Liver (tissue), 8 donors: ENCODE measurements at regions not wholly inside any gene's neighbourhood (a gene's known extent, or its start where the extent isn't known, plus 50 kb on each side); places are given as distances from the start of the nearest gene placed in this dataset.

Source experiments
- DNase-seq: peaks from one replicate; pipeline ENCODE4 v3.0.0-alpha.2; 2017; ENCODE audit warnings: low spot score
- H3K27ac ChIP-seq, 2 donors: one replicate each; pipeline ENCODE4 v1.7.0; 2013; ENCODE audit warnings: inconsistent platforms in 2 of 2, low read length in 2 of 2, control low read depth in 1 of 2, low read depth in 1 of 2, mild to moderate bottlenecking in 1 of 2
- H3K27me3 ChIP-seq, 4 donors: one replicate each; pipeline versions ENCODE4 v1.6.1 to v1.7.0; 2013; ENCODE audit warnings: low read length in 3 of 4, inconsistent platforms in 1 of 4, mild to moderate bottlenecking in 1 of 4, moderate library complexity in 1 of 4; ENCODE audit not compliant: control insufficient read depth in 4 of 4, insufficient read depth in 4 of 4
- H3K36me3 ChIP-seq, 4 donors: one replicate each; pipeline versions ENCODE4 v1.6.1 to v1.7.0; 2013; ENCODE audit warnings: low read length in 3 of 4, mild to moderate bottlenecking in 3 of 4, low read depth in 1 of 4, moderate library complexity in 1 of 4; ENCODE audit not compliant: control insufficient read depth in 4 of 4, insufficient read depth in 3 of 4
- H3K4me1 ChIP-seq, 4 donors: one replicate each; pipeline versions ENCODE4 v1.6.1 to v1.7.0; 2013; ENCODE audit warnings: low read length in 3 of 4, mild to moderate bottlenecking in 3 of 4, moderate library complexity in 1 of 4; ENCODE audit not compliant: control insufficient read depth in 4 of 4, insufficient read depth in 4 of 4
- H3K4me3 ChIP-seq, 3 donors: one replicate each; pipeline versions ENCODE4 v1.6.1 to v1.7.0; 2013; ENCODE audit warnings: low read length in 3 of 3, control low read depth in 1 of 3, low read depth in 1 of 3, mild to moderate bottlenecking in 1 of 3
- H3K9ac ChIP-seq, 2 donors: one replicate each; pipeline ENCODE4 v1.7.0; 2013; ENCODE audit warnings: low read length in 2 of 2, mild to moderate bottlenecking in 2 of 2, moderate library complexity in 2 of 2, control low read depth in 1 of 2, low read depth in 1 of 2
- H3K9me3 ChIP-seq, 4 donors: one replicate each; pipeline versions ENCODE4 v1.6.1 to v1.7.0; 2013; ENCODE audit warnings: low read length in 3 of 4; ENCODE audit not compliant: control insufficient read depth in 4 of 4
- EGR1 ChIP-seq, 2 donors: IDR thresholded peaks; 2 replicates each; pipeline ENCODE4 v1.6.1; 2016 to 2018; ENCODE audit warnings: antibody characterized with exemption in 2 of 2, low read depth in 2 of 2
- FOXA1 ChIP-seq: IDR thresholded peaks from 2 replicates; pipeline ENCODE4 v1.6.1; 2016; ENCODE audit warnings: antibody characterized with exemption
- FOXA2 ChIP-seq: IDR thresholded peaks from 2 replicates; pipeline ENCODE4 v1.6.1; 2016; ENCODE audit warnings: antibody characterized with exemption
- GABPA ChIP-seq, 2 donors: IDR thresholded peaks in 1 of 2; conservative IDR thresholded peaks in 1 of 2; 2 replicates each; pipeline ENCODE4 v1.6.1; 2016; ENCODE audit warnings: antibody characterized with exemption in 2 of 2, mild to moderate bottlenecking in 1 of 2, moderate library complexity in 1 of 2
- HNF4A ChIP-seq, 2 donors: conservative IDR thresholded peaks; 2 replicates each; pipeline ENCODE4 v1.6.1; 2016; ENCODE audit warnings: antibody characterized with exemption in 2 of 2, mild to moderate bottlenecking in 2 of 2
- HNF4G ChIP-seq: IDR thresholded peaks from 2 replicates; pipeline ENCODE4 v1.6.1; 2016; ENCODE audit warnings: antibody characterized with exemption
- JUND ChIP-seq, 2 donors: IDR thresholded peaks; 2 replicates each; pipeline ENCODE4 v1.6.1; 2016; ENCODE audit warnings: antibody characterized with exemption in 2 of 2
- NR2F2 ChIP-seq: IDR thresholded peaks from 2 replicates; pipeline ENCODE4 v1.6.1; 2016; ENCODE audit warnings: antibody characterized with exemption
- RAD21 ChIP-seq, 2 donors: IDR thresholded peaks; 2 replicates each; pipeline ENCODE4 v1.6.1; 2016; ENCODE audit warnings: antibody characterized with exemption in 2 of 2, mild to moderate bottlenecking in 2 of 2
- RXRA ChIP-seq, 2 donors: IDR thresholded peaks; 2 replicates each; pipeline ENCODE4 v1.6.1; 2017 to 2018; ENCODE audit warnings: antibody characterized with exemption in 2 of 2, mild to moderate bottlenecking in 1 of 2
- SP1 ChIP-seq: IDR thresholded peaks from 2 replicates; pipeline ENCODE4 v1.6.1; 2018; ENCODE audit warnings: antibody characterized with exemption, mild to moderate bottlenecking
- TAF1 ChIP-seq: conservative IDR thresholded peaks from 2 replicates; pipeline ENCODE4 v1.6.1; 2016; ENCODE audit warnings: antibody characterized with exemption, mild to moderate bottlenecking
- YY1 ChIP-seq: IDR thresholded peaks from 2 replicates; pipeline ENCODE4 v1.6.1; 2016; ENCODE audit warnings: antibody characterized with exemption, mild to moderate bottlenecking
- WGBS: extraction: QIAGEN DNeasy Blood & Tissue Kit; methylation state at CpG from one replicate; pipeline ENCODE4 v1.1.7; 2013; 5-methylcytosine and 5-hydroxymethylcytosine counted together
- TF ChIP-seq, protein P1 (sequence below): IDR thresholded peaks from 2 replicates; pipeline ENCODE4 v1.6.1; 2016; ENCODE audit warnings: antibody characterized with exemption
- TF ChIP-seq, protein P2 (sequence below): IDR thresholded peaks from 2 replicates; pipeline ENCODE4 v1.6.1; 2016; ENCODE audit warnings: antibody characterized with exemption
- TF ChIP-seq, protein P3 (sequence below): fragments of 150-350 bp; IDR thresholded peaks from 2 replicates; pipeline ENCODE4 v1.5.1; 2017; ENCODE audit warnings: improper control_type of control experiment, low read depth, low read length; ENCODE audit not compliant: missing input control
- TF ChIP-seq, protein P4 (sequence below): IDR thresholded peaks from 2 replicates; pipeline ENCODE4 v1.6.1; 2016; ENCODE audit warnings: antibody characterized with exemption, mild to moderate bottlenecking
- TF ChIP-seq, protein P5 (sequence below): IDR thresholded peaks from 2 replicates; pipeline ENCODE4 v1.6.1; 2016; ENCODE audit warnings: antibody characterized with exemption
- donor health status: healthy.
- donor health status: healthy.
- donor health status: healthy.
- donor health status: healthy.
- donor health status: healthy.

DNA sequence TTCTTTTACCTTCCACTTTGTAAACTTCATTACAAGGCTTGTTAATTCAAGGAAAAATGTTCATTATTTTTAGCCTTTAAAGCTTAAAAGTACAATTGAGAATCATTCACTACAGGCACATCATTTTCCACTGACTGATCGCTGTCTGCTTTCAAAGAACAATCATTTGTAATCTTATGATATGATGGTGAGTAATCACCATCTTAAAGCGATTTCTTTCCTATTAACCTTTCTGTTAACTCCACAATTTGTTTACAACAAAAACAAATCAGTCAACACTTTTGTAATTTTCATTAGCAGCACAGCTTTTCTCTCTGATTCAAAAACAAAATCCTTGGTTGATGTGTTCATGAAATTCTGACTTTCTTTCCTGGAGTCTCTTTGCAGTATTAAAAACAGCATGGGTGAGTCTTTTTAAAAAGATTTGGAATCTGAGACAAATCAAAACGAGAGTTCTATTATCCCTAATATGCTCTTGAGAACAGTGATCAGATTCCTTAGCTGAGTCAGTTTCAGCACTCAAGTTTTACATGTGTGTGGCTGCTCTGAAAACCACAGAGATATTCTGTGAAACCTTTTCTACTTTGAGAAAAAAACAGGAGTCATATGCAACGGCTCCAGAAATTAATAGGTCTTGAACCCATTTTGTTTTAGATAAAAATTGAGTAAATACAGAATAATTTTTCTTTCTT is 145.8 kb upstream of the TMPRSS15 start:
- no peak overlapping the region for H3K9ac ChIP-seq
- H3K4me3 ChIP-seq = no peak overlapping the region
- DNase-seq = no peak
- H3K36me3 ChIP-seq = no peaks in the 10 kb centered on the region
- H3K9me3 ChIP-seq = no peaks in the 10 kb centered on the region
- 49% methylated on average over 4 of the region's 4 CpGs for WGBS
- no peaks in the 10 kb centered on the region for H3K4me1 ChIP-seq
- H3K27ac ChIP-seq = no peak overlapping the region
- H3K27me3 ChIP-seq = peaks cover 0 to 3% (median 0%) of the 10 kb centered on the region in 4 donors
- TF ChIP-seq HNF4A (conservative IDR thresholded peaks at IDR 0.05) = no peak
- TF ChIP-seq, protein P1, sequence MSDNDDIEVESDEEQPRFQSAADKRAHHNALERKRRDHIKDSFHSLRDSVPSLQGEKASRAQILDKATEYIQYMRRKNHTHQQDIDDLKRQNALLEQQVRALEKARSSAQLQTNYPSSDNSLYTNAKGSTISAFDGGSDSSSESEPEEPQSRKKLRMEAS = no peak
- TF ChIP-seq HNF4G = no peak
- no peak for TF ChIP-seq EGR1 (IDR thresholded peaks at IDR 0.05; ENCODE audit: low read depth in 2 of 2)
- TF ChIP-seq YY1 = no peak

DNA sequence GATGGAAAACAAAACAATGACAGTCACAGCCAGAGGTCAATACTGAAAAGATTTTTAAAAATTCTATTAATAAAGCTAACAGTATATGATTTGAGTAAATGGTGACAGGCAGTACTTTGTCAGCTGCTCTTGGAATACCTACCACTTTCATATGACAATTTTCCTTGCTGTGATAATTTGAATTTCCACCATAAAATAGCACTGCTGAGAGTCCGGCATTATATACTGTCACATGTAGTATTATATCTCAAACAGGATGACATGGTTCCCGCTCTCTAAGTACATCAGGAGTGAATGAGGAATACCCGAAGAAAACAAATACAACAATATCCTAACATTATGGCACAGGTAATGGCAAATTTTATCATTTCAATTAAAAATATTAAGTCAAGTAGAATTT is 146.8 kb upstream of the TMPRSS15 start:
- H3K4me1 ChIP-seq = no peaks in the 10 kb centered on the region
- no peaks in the 10 kb centered on the region for H3K36me3 ChIP-seq
- WGBS = 86% methylated on average over 3 of the region's 3 CpGs
- no peaks in the 10 kb centered on the region for H3K9me3 ChIP-seq
- DNase-seq = no peak
- H3K27ac ChIP-seq = no peak overlapping the region
- no peak overlapping the region for H3K4me3 ChIP-seq
- no peak overlapping the region for H3K9ac ChIP-seq
- TF ChIP-seq GABPA (IDR thresholded peaks at IDR 0.05 in 1 of 2, conservative IDR thresholded peaks at IDR 0.05 in 1 of 2) = no peak
- TF ChIP-seq HNF4A (conservative IDR thresholded peaks at IDR 0.05) = no peak
- TF ChIP-seq FOXA1 = no peak
- TF ChIP-seq, protein P2, sequence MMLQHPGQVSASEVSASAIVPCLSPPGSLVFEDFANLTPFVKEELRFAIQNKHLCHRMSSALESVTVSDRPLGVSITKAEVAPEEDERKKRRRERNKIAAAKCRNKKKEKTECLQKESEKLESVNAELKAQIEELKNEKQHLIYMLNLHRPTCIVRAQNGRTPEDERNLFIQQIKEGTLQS = no peak
- TF ChIP-seq RXRA (IDR thresholded peaks at IDR 0.05) = no peak
- TF ChIP-seq NR2F2 = no peak
- no peak for TF ChIP-seq SP1
- TF ChIP-seq EGR1 (IDR thresholded peaks at IDR 0.05; ENCODE audit: low read depth in 2 of 2) = no peak
- TF ChIP-seq TAF1 = no peak
- TF ChIP-seq JUND (IDR thresholded peaks at IDR 0.05) = no peak
- TF ChIP-seq, protein P3, sequence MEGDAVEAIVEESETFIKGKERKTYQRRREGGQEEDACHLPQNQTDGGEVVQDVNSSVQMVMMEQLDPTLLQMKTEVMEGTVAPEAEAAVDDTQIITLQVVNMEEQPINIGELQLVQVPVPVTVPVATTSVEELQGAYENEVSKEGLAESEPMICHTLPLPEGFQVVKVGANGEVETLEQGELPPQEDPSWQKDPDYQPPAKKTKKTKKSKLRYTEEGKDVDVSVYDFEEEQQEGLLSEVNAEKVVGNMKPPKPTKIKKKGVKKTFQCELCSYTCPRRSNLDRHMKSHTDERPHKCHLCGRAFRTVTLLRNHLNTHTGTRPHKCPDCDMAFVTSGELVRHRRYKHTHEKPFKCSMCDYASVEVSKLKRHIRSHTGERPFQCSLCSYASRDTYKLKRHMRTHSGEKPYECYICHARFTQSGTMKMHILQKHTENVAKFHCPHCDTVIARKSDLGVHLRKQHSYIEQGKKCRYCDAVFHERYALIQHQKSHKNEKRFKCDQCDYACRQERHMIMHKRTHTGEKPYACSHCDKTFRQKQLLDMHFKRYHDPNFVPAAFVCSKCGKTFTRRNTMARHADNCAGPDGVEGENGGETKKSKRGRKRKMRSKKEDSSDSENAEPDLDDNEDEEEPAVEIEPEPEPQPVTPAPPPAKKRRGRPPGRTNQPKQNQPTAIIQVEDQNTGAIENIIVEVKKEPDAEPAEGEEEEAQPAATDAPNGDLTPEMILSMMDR = no peak
- TF ChIP-seq, protein P4, sequence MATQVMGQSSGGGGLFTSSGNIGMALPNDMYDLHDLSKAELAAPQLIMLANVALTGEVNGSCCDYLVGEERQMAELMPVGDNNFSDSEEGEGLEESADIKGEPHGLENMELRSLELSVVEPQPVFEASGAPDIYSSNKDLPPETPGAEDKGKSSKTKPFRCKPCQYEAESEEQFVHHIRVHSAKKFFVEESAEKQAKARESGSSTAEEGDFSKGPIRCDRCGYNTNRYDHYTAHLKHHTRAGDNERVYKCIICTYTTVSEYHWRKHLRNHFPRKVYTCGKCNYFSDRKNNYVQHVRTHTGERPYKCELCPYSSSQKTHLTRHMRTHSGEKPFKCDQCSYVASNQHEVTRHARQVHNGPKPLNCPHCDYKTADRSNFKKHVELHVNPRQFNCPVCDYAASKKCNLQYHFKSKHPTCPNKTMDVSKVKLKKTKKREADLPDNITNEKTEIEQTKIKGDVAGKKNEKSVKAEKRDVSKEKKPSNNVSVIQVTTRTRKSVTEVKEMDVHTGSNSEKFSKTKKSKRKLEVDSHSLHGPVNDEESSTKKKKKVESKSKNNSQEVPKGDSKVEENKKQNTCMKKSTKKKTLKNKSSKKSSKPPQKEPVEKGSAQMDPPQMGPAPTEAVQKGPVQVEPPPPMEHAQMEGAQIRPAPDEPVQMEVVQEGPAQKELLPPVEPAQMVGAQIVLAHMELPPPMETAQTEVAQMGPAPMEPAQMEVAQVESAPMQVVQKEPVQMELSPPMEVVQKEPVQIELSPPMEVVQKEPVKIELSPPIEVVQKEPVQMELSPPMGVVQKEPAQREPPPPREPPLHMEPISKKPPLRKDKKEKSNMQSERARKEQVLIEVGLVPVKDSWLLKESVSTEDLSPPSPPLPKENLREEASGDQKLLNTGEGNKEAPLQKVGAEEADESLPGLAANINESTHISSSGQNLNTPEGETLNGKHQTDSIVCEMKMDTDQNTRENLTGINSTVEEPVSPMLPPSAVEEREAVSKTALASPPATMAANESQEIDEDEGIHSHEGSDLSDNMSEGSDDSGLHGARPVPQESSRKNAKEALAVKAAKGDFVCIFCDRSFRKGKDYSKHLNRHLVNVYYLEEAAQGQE = no peak
- TF ChIP-seq RAD21 (IDR thresholded peaks at IDR 0.05) = no peak
- no peak for TF ChIP-seq YY1
- TF ChIP-seq, protein P5, sequence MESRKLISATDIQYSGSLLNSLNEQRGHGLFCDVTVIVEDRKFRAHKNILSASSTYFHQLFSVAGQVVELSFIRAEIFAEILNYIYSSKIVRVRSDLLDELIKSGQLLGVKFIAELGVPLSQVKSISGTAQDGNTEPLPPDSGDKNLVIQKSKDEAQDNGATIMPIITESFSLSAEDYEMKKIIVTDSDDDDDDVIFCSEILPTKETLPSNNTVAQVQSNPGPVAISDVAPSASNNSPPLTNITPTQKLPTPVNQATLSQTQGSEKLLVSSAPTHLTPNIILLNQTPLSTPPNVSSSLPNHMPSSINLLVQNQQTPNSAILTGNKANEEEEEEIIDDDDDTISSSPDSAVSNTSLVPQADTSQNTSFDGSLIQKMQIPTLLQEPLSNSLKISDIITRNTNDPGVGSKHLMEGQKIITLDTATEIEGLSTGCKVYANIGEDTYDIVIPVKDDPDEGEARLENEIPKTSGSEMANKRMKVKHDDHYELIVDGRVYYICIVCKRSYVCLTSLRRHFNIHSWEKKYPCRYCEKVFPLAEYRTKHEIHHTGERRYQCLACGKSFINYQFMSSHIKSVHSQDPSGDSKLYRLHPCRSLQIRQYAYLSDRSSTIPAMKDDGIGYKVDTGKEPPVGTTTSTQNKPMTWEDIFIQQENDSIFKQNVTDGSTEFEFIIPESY = no peak
- TF ChIP-seq FOXA2 = no peak
- TF ChIP-seq, protein P1 = no peak
- TF ChIP-seq HNF4G = no peak
- no peaks in the 10 kb centered on the region for H3K27me3 ChIP-seq
